Neuron (in vitro differentiated cells): ENCODE measurements at regions not wholly inside any gene's neighbourhood (a gene's known extent, or its start where the extent isn't known, plus 50 kb on each side); places are given as distances from the start of the nearest gene placed in this dataset.
"Not testable (repeated sequence)": the region's sequence is repeated elsewhere in the genome, so short reads cannot be mapped to it uniquely, and the experiment has no call there.

ENCODE experiments used
- H2AFZ ChIP-seq: one replicate; pipeline ENCODE4 v1.6.1; 2013; ENCODE audit warnings: low read depth, mild to moderate bottlenecking, inconsistent platforms, low read length, moderate library complexity
- H3K27me3 ChIP-seq: one replicate; pipeline ENCODE4 v1.6.1; 2013; ENCODE audit warnings: low read length; ENCODE audit not compliant: insufficient read depth
- H3K36me3 ChIP-seq: one replicate; pipeline ENCODE4 v1.6.1; 2013; ENCODE audit warnings: low read length; ENCODE audit not compliant: insufficient read depth
- H3K4me1 ChIP-seq: one replicate; pipeline ENCODE4 v1.6.1; 2013; ENCODE audit warnings: low read length; ENCODE audit not compliant: insufficient read depth
- H3K4me3 ChIP-seq: 2 replicates; pipeline ENCODE4 v1.5.1; 2013; ENCODE audit warnings: mild to moderate bottlenecking, low read length, moderate library complexity
- H3K9me3 ChIP-seq: one replicate; pipeline ENCODE4 v1.6.1; 2013; ENCODE audit warnings: low read length

- H3K4me3 ChIP-seq: no peak overlapping the region
- H3K9me3 ChIP-seq: no peaks in the 10 kb centered on the region
- no peaks in the 10 kb centered on the region for H3K27me3 ChIP-seq
- H3K36me3 ChIP-seq: no peaks in the 10 kb centered on the region
- H2AFZ ChIP-seq: no peak overlapping the region
- no peaks in the 10 kb centered on the region for H3K4me1 ChIP-seq
Observed at GRCh38 chr1:61568460-61569302, 156.3 kb downstream of the TM2D1 start.

- Histone ChIP-seq H3K4me1 (no peaks in the 10 kb centered on the region), H2AFZ (no peak overlapping the region), H3K36me3 (no peaks in the 10 kb centered on the region), H3K9me3 (no peaks in the 10 kb centered on the region), H3K4me3 (no peak overlapping the region), H3K27me3 (no peaks in the 10 kb centered on the region)
Observed at GRCh38 chr1:61566177-61566576, 158.8 kb downstream of the TM2D1 start.

- Histone ChIP-seq H3K4me3 (no peak overlapping the region), H3K9me3 (no peaks in the 10 kb centered on the region), H3K27me3 (no peaks in the 10 kb centered on the region), H3K36me3 (no peaks in the 10 kb centered on the region), H2AFZ (no peak overlapping the region), H3K4me1 (no peaks in the 10 kb centered on the region)
Observed at GRCh38 chr1:61563611-61564010, 161.3 kb downstream of the TM2D1 start.

- H3K27me3 ChIP-seq: no peaks in the 10 kb centered on the region
- no peaks in the 10 kb centered on the region for H3K4me1 ChIP-seq
- no peak overlapping the region for H2AFZ ChIP-seq
- H3K4me3 ChIP-seq: no peak overlapping the region
- H3K9me3 ChIP-seq: no peaks in the 10 kb centered on the region
- H3K36me3 ChIP-seq: no peaks in the 10 kb centered on the region
Observed at GRCh38 chr1:61561666-61562065, 163.3 kb downstream of the TM2D1 start.

GRCh38 chr1:61560385-61560784 lies 164.6 kb downstream of the TM2D1 start:
- H3K4me1 ChIP-seq: no peaks in the 10 kb centered on the region
- no peak overlapping the region for H3K4me3 ChIP-seq
- H3K36me3 ChIP-seq: no peaks in the 10 kb centered on the region
- no peak overlapping the region for H2AFZ ChIP-seq
- no peaks in the 10 kb centered on the region for H3K9me3 ChIP-seq
- no peaks in the 10 kb centered on the region for H3K27me3 ChIP-seq

- Histone ChIP-seq H3K36me3 (no peaks in the 10 kb centered on the region), H3K4me1 (no peaks in the 10 kb centered on the region), H3K4me3 (no peak overlapping the region), H3K9me3 (no peaks in the 10 kb centered on the region), H2AFZ (no peak overlapping the region), H3K27me3 (no peaks in the 10 kb centered on the region)
Observed at GRCh38 chr1:61556631-61557030, 168.3 kb downstream of the TM2D1 start.

GRCh38 chr1:61552630-61553305 lies 172.2 kb downstream of the TM2D1 start:
- Histone ChIP-seq H3K36me3 (no peaks in the 10 kb centered on the region), H3K27me3 (no peaks in the 10 kb centered on the region), H2AFZ (no peak overlapping the region), H3K9me3 (no peaks in the 10 kb centered on the region), H3K4me1 (no peaks in the 10 kb centered on the region), H3K4me3 (no peak overlapping the region)

- not testable (repeated sequence) for H3K4me1 ChIP-seq, H2AFZ ChIP-seq, H3K9me3 ChIP-seq, H3K4me3 ChIP-seq, H3K27me3 ChIP-seq, H3K36me3 ChIP-seq
Observed at GRCh38 chr1:61547302-61547701, 177.6 kb downstream of the TM2D1 start.

GRCh38 chr1:61544870-61545269 lies 180.1 kb downstream of the TM2D1 start:
- H2AFZ ChIP-seq, H3K27me3 ChIP-seq, H3K9me3 ChIP-seq, H3K36me3 ChIP-seq, H3K4me1 ChIP-seq, H3K4me3 ChIP-seq: not testable (repeated sequence)

GRCh38 chr1:61543498-61543897 lies 181.4 kb downstream of the TM2D1 start:
- not testable (repeated sequence) for H3K4me3 ChIP-seq, H2AFZ ChIP-seq, H3K27me3 ChIP-seq, H3K4me1 ChIP-seq, H3K36me3 ChIP-seq, H3K9me3 ChIP-seq

- Histone ChIP-seq H3K9me3 (no peaks in the 10 kb centered on the region), H3K4me3 (no peak overlapping the region), H2AFZ (no peak overlapping the region), H3K4me1 (no peaks in the 10 kb centered on the region), H3K27me3 (no peaks in the 10 kb centered on the region), H3K36me3 (no peaks in the 10 kb centered on the region)
Observed at GRCh38 chr1:61539720-61540462, 185.1 kb downstream of the TM2D1 start.

- no peaks in the 10 kb centered on the region for H3K9me3 ChIP-seq
- no peak overlapping the region for H3K4me3 ChIP-seq
- H3K4me1 ChIP-seq: no peaks in the 10 kb centered on the region
- no peaks in the 10 kb centered on the region for H3K36me3 ChIP-seq
- H3K27me3 ChIP-seq: no peaks in the 10 kb centered on the region
- H2AFZ ChIP-seq: no peak overlapping the region
Observed at GRCh38 chr1:61538228-61538627, 186.7 kb downstream of the TM2D1 start.
